Right lobe of liver (tissue), 6 donors: ENCODE measurements at regions not wholly inside any gene's neighbourhood (a gene's known extent, or its start where the extent isn't known, plus 50 kb on each side); places are given as distances from the start of the nearest gene placed in this dataset.

Experiments
- ATAC-seq, 4 donors: fragments of 200-7000 bp; cut with Tn5 transposase; one replicate each; pipeline ENCODE4 v1.9.1; 2020; ENCODE audit warnings: mild to moderate bottlenecking in 4 of 4, moderate library complexity in 4 of 4
- DNase-seq, 3 donors: peaks; one replicate each; pipeline ENCODE4 v3.0.0-alpha.2; 2020
- H3K27ac ChIP-seq, 3 donors: fragments of 200-600 bp; one replicate each; pipeline ENCODE4 v1.8.0; 2022
- H3K27me3 ChIP-seq, 2 donors: fragments of 200-600 bp; one replicate each; pipeline ENCODE4 v1.8.0; 2022
- H3K36me3 ChIP-seq, 4 donors: fragments of 200-600 bp; sonication (generic) in 1 of 4; one replicate each; pipeline versions ENCODE4 v1.5.1 to v1.8.0; 2017 to 2022; ENCODE audit warnings: control low read depth in 1 of 4
- H3K4me1 ChIP-seq, 4 donors: fragments of 200-600 bp; sonication (generic) in 1 of 4; one replicate each; pipeline versions ENCODE4 v1.5.1 to v1.8.0; 2017 to 2022; ENCODE audit warnings: control low read depth in 1 of 4
- H3K4me3 ChIP-seq, 3 donors: fragments of 200-600 bp; one replicate each; pipeline ENCODE4 v1.8.0; 2022
- H3K9me3 ChIP-seq, 4 donors: fragments of 200-600 bp; sonication (generic) in 1 of 4; one replicate each; pipeline versions ENCODE4 v1.5.1 to v1.8.0; 2017 to 2022; ENCODE audit warnings: control low read depth in 1 of 4
- POLR2A ChIP-seq: fragments of 450-650 bp; IDR thresholded peaks from one replicate; pipeline ENCODE4 v1.6.1; 2017; ENCODE audit warnings: antibody characterized with exemption, mild to moderate bottlenecking
- WGBS: methylation state at CpG from one replicate; pipeline ENCODE4 v1.1.6; 2018; ENCODE audit warnings: low coverage, low lambda C conversion rate; ENCODE audit not compliant: insufficient coverage; ENCODE audit errors: missing lambda C conversion rate; 5-methylcytosine and 5-hydroxymethylcytosine counted together
- intact Hi-C, 2 donors: fragments of 100-400 bp; cut with DNase I; formaldehyde crosslinking; loops; one replicate each; pipeline versions ENCODE4 v1.11.2 to v1.14.1; 2022
- TF ChIP-seq, protein P1 (sequence below), 4 donors: fragments of 200-600 bp in 3 of 4; fragments of 450-650 bp in 1 of 4; IDR thresholded peaks; one replicate each; pipeline versions ENCODE4 v1.5.1 to v1.8.0; 2016 to 2022; ENCODE audit warnings: antibody characterized with exemption in 4 of 4, mild to moderate bottlenecking in 2 of 4
- donor health status: DM: no; HTN: yes; CAD: no.
- donor health status: DM: no; HTN: no; CAD: no.
- donor health status: DM: no; HTN: no; CAD: no.
- donor health status: DM: no; HTN: yes; CAD: no.
- donor health status: DM: no; HTN: yes; CAD: no.

GRCh38 chr11:127059286-127059685, 58.7 kb upstream of the KIRREL3 start:
- Histone ChIP-seq H3K9me3 (no peaks in the 10 kb centered on the region), H3K4me1 (no peaks in the 10 kb centered on the region), H3K27ac (no peak overlapping the region), H3K27me3 (no peaks in the 10 kb centered on the region), H3K4me3 (no peak overlapping the region), H3K36me3 (no peaks in the 10 kb centered on the region)
- 74% methylated on average over 9 of the region's 11 CpGs for WGBS
- ATAC-seq (no peak), DNase-seq (no peak)
- TF ChIP-seq, protein P1, sequence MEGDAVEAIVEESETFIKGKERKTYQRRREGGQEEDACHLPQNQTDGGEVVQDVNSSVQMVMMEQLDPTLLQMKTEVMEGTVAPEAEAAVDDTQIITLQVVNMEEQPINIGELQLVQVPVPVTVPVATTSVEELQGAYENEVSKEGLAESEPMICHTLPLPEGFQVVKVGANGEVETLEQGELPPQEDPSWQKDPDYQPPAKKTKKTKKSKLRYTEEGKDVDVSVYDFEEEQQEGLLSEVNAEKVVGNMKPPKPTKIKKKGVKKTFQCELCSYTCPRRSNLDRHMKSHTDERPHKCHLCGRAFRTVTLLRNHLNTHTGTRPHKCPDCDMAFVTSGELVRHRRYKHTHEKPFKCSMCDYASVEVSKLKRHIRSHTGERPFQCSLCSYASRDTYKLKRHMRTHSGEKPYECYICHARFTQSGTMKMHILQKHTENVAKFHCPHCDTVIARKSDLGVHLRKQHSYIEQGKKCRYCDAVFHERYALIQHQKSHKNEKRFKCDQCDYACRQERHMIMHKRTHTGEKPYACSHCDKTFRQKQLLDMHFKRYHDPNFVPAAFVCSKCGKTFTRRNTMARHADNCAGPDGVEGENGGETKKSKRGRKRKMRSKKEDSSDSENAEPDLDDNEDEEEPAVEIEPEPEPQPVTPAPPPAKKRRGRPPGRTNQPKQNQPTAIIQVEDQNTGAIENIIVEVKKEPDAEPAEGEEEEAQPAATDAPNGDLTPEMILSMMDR (IDR thresholded peaks at IDR 0.05), result no peak
- no peak for TF ChIP-seq POLR2A
- intact Hi-C loops, result no loop called here

DNA sequence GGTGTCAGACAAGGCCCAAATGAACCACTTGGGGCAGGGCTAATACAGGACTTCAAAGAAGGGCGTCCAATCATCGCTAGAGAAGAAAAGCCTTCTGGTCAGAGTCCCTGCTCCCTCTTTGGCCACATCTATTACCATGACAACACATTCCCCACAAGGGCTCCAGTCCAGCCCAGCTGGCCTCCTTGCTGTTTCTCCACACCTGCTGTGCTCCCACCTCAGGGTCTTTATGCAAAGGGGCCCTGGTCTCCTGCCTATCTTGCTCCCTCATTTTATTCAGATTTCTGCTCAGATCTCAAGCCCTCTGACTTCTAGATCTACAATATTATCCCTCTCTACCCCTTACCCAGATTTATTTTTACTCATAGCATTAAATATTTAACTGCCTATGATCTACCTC, 58.0 kb upstream of the KIRREL3 start:
- TF ChIP-seq, protein P1 (IDR thresholded peaks at IDR 0.05), result no peak
- 88% methylated on average over 2 of the region's 2 CpGs for WGBS
- Histone ChIP-seq H3K27me3 (no peaks in the 10 kb centered on the region), H3K36me3 (no peaks in the 10 kb centered on the region), H3K4me1 (no peaks in the 10 kb centered on the region), H3K27ac (no peak overlapping the region), H3K4me3 (no peak overlapping the region), H3K9me3 (no peaks in the 10 kb centered on the region)
- intact Hi-C loops, result no loop called here
- DNase-seq (no peak), ATAC-seq (no peak)

GRCh38 chr11:127057126-127057525, 56.6 kb upstream of the KIRREL3 start:
- no peaks in the 10 kb centered on the region for H3K36me3 ChIP-seq
- WGBS, result 66% methylated on average over 5 of the region's 8 CpGs
- no peaks in the 10 kb centered on the region for H3K4me1 ChIP-seq
- H3K27ac ChIP-seq, result no peak overlapping the region
- H3K9me3 ChIP-seq, result no peaks in the 10 kb centered on the region
- ATAC-seq, result no peak
- H3K4me3 ChIP-seq, result no peak overlapping the region
- TF ChIP-seq, protein P1 (IDR thresholded peaks at IDR 0.05), result no peak
- TF ChIP-seq POLR2A, result no peak
- intact Hi-C loops, result no loop called here
- H3K27me3 ChIP-seq, result no peaks in the 10 kb centered on the region
- DNase-seq, result no peak

GRCh38 chr11:127056338-127056971, 55.9 kb upstream of the KIRREL3 start:
- H3K9me3 ChIP-seq, result no peaks in the 10 kb centered on the region
- H3K4me3 ChIP-seq, result no peak overlapping the region
- no peak overlapping the region for H3K27ac ChIP-seq
- no peaks in the 10 kb centered on the region for H3K36me3 ChIP-seq
- no peaks in the 10 kb centered on the region for H3K27me3 ChIP-seq
- intact Hi-C loops, result no loop called here
- TF ChIP-seq POLR2A, result no peak
- TF ChIP-seq, protein P1 (IDR thresholded peaks at IDR 0.05), result no peak
- no peak for ATAC-seq
- WGBS, result 71% methylated on average over 6 of the region's 6 CpGs
- no peaks in the 10 kb centered on the region for H3K4me1 ChIP-seq
- DNase-seq, result no peak

- WGBS, result 57% methylated on average over 4 of the region's 6 CpGs
- Histone ChIP-seq H3K4me1 (no peaks in the 10 kb centered on the region), H3K27ac (no peak overlapping the region), H3K36me3 (no peaks in the 10 kb centered on the region), H3K27me3 (no peaks in the 10 kb centered on the region), H3K4me3 (no peak overlapping the region), H3K9me3 (no peaks in the 10 kb centered on the region)
- intact Hi-C loops, result no loop called here
- ATAC-seq (no peak), DNase-seq (no peak)
- no peak for TF ChIP-seq POLR2A
- TF ChIP-seq, protein P1 (IDR thresholded peaks at IDR 0.05), result no peak
Observed at GRCh38 chr11:127055236-127055635, 54.7 kb upstream of the KIRREL3 start.
